ENCODE measurements at regions not wholly inside any gene's neighbourhood (a gene's known extent, or its start where the extent isn't known, plus 50 kb on each side); places are given as distances from the start of the nearest gene placed in this dataset.

- TF ChIP-seq CTCF (IDR thresholded peaks at IDR 0.05; ENCODE audit: poor library complexity) (no peak), EZH2 (IDR thresholded peaks at IDR 0.05; ENCODE audit: borderline replicate concordance) (no peak), EZH2phosphoT487 (IDR thresholded peaks at IDR 0.05; ENCODE audit: low read depth, severe bottlenecking, unreplicated experiment) (no peak)
Measured at GRCh38 chr12:5213990-5214389, 170.3 kb downstream of the KCNA5 start.
